Activated CD4-positive, alpha-beta T cell treated with anti-CD3 and anti-CD28 coated beads for 24 hours (primary cell): ENCODE measurements at regions not wholly inside any gene's neighbourhood (a gene's known extent, or its start where the extent isn't known, plus 50 kb on each side); places are given as distances from the start of the nearest gene placed in this dataset.

Experiments used
- DNase-seq, 2 donors: peaks; one replicate each; pipeline ENCODE4 v3.0.0-alpha.2; 2020; ENCODE audit warnings: low read depth in 2 of 2

GRCh38 chr5:155836089-155836803 is 490.7 kb upstream of the SGCD start:
- no peak for DNase-seq

GRCh38 chr5:155838394-155838793 is 488.6 kb upstream of the SGCD start:
- DNase-seq, result no peak

GRCh38 chr5:155839251-155840037 is 487.5 kb upstream of the SGCD start:
- DNase-seq, result no peak

- no peak for DNase-seq
These were observed 482.4 kb upstream of the SGCD start for GRCh38 chr5:155844542-155844941.

- DNase-seq, result no peak
These were observed 476.6 kb upstream of the SGCD start for GRCh38 chr5:155850370-155850769.

DNA sequence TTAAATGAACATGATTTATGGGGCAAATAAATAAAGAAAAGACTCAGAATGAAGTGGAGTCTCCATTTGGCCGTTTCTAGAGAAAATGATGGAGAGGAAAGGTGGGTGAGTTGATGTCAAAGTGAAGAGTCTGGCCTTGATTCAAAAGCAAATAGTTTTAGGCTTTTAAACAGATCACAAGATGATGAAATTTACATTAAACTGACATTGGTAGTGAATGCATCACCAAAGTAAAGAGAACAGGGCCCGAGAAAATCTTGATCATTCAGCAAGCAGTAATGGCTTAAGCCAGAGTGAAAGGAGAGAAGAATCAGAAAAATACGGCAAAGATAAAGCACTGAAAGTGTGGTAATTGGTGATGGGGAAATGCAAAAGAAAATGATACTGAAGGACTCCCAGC is 460.0 kb upstream of the SGCD start:
- no peak for DNase-seq

DNA sequence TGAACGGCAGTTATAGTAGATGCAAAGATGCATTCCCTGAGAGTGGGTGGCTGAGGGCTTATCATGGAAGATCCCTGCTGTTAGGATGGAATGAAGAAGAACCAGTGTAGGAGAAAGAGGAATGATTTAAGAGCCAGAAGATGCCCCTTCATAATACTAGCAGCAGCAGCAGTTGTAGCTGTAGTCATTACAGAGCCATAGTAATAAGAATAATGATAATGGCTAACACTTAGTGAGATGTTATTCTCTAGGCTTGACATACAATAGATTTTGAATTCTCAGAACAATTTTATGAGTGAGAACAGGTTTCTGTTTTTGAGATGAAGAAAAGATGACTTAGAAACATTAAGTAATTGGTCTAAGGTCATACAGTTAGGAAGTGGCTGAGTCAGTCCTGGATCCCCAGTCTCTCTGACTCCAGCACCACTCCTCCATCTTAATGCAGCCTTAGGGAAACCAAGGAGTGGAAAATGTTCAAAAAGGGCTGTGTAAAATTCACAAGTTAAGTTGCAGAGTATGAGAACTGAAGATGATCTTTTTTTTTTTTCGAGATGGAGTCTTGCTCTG is 459.4 kb upstream of the SGCD start:
- DNase-seq, result no peak

DNA sequence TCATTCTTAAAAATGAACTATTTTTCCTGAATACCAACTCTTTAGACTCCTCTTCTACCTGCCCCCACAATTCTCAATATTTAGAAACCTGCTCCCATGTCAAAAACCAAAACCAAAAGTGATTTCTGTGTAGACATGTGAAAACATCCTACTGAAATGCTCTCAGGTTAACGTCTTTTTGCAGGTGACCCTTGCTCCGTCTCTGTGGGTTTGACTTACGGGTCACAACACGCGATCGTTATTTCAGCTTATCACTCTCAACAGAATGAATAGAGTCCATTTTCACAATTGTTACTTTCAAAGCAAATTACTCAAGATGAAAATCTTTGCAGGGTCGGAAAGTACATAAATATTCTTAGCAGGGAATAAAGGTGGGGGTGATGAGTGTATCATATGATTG is 456.3 kb upstream of the SGCD start:
- DNase-seq, result no peak

DNA sequence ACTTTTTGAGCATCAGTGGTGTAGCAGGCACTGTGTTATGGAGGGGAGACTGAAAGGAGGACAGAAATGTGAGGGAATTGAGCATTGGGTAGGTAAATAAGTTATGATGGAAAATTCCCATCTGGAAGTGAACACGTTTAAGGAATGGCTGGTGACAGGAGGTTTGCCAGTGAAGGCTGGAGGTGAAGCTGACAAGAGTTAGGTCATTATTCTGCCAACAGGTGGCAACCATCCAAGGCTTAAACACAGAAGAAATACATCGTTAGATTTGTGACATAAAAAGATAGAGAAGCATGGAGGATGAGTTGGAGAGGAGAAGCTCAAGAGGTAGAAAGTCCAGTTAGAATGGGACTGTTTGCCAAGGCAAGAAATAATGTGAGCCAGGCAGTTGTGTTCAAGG is 455.3 kb upstream of the SGCD start:
- no peak for DNase-seq

- no peak for DNase-seq
These were observed 454.2 kb upstream of the SGCD start for GRCh38 chr5:155872629-155873220.

DNA sequence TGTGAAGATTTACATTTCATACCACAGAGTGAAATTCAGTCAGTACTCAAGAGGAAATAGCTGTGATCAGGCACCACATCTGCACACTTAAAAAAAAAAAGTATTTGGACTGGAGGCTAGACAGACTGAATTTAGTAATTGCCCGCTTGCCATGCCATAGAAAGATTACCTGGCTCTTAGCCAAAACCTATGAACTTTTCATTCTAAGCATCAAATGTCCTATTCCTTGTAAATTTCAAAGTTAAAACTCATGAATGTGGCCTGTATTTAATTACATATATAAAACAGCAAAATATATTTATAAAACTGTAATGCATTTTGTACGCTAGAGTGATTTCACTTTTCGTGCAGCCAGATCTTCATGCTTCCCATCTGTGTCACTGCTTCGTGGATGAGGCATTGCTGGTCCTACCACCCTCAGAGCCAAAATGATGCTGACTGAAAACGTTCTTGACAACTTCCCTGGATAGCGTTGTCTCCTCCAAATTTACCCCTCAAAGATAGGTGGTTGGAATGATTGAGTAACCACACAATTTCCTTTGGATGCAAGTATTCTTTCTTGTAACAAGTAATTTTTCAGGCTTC is 447.9 kb upstream of the SGCD start:
- DNase-seq, result no peak

- no peak for DNase-seq
These were observed 442.9 kb upstream of the SGCD start for GRCh38 chr5:155884041-155884440.

DNA sequence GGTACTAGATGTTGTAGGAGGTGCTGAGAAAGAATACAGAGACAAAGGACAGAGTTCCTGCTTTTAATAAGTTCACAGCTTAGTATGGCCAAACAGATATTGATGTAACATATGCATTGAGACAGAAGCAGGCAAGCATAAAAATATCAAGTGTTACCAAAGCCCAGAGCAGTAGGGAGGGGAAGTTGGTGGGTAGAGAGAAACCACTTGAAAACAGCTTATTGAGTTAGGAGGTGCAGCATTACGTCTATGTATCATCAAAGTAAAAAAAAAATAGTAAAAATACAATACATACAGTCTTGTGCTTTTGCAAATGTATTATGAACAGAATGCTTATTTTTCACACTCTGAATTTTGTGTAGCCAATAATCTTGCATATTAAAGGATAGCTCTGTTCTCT is 441.8 kb upstream of the SGCD start:
- no peak for DNase-seq

GRCh38 chr5:155886311-155887031 is 440.5 kb upstream of the SGCD start:
- DNase-seq, result no peak

DNA sequence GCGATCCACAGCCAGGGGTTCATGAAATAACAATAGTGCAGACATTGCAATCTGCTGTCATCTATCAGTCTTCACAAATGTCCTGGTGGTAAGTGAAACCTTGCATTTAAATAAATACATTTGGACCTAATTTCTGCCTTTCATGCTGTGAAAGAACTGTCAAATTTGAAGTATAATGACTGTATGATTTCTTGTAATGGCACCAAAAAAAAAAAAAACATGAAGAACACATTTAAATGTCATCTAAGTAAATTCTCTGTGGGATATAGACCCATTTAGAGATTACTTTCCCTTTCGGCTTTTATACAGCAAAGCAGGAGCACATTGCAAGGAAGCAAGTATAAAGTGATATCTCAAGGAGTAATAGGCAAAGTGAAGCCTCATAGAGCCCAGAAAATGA is 431.5 kb upstream of the SGCD start:
- DNase-seq, result no peak

- DNase-seq, result no peak
These were observed 429.2 kb upstream of the SGCD start for GRCh38 chr5:155897761-155898160.

GRCh38 chr5:155898284-155898683 is 428.7 kb upstream of the SGCD start:
- no peak for DNase-seq

DNA sequence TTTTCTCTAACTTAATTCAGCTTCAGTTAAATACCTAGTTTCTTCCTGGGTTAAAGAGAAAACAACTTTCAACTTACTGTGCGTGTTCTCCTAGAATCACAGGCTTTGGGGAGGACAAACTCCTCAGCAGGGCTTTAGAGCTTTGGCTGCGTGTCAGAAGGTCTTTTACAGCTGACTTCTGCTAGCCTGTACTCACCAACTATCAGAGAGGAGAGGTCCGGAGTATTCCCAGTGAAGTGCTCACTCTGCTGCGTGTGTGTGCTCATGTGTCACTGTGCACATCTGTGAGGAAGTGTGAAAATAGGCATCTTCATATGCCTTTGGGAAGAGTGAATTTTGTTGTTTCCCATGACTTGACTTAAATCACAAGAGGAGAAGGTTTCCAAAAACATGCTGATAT is 423.2 kb upstream of the SGCD start:
- no peak for DNase-seq

- DNase-seq, result no peak
These were observed 421.6 kb upstream of the SGCD start for GRCh38 chr5:155905364-155905763.

- DNase-seq, result no peak
These were observed 420.9 kb upstream of the SGCD start for GRCh38 chr5:155906046-155906445.

DNA sequence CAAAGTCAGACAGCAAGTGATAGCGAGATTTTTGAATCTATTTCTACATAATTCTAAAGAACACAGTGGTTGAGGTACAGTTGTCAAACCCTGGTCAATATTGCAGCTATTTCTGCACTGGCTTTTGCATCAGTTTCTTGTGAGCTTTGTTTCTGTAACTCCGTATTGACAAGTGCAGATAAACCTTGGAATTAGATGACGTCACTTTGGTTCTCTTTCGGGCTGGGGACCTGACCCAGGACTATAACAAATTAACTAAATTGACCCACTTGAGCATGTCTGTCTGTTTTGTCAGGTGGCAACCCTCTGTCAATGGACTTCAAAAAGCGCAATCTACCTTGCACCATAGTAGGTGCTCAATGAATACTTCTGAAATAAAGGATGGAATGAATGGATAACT is 418.4 kb upstream of the SGCD start:
- DNase-seq, result no peak

GRCh38 chr5:155912291-155912690 is 414.7 kb upstream of the SGCD start:
- no peak for DNase-seq
